Spleen (tissue), 11 donors: ENCODE measurements at regions not wholly inside any gene's neighbourhood (a gene's known extent, or its start where the extent isn't known, plus 50 kb on each side); places are given as distances from the start of the nearest gene placed in this dataset.
A peak's percentile ranks its signal among the peaks of the same experiment; 100 is the strongest.

ENCODE experiments used
- DNase-seq: peaks from one replicate; pipeline ENCODE4 v3.0.0-alpha.2; 2020
- H3K27ac ChIP-seq, 8 donors: fragments of 200-600 bp; sonication (generic) in 7 of 8; 1 replicate in 4 of 8; 2 replicates in 4 of 8; pipeline versions ENCODE4 v1.5.0 to v1.8.0; 2016 to 2021; ENCODE audit warnings: inconsistent platforms in 4 of 8, mild to moderate bottlenecking in 4 of 8, moderate library complexity in 1 of 8
- H3K27me3 ChIP-seq, 7 donors: fragments of 200-600 bp; sonication (generic) in 6 of 7; replicated peaks in 1 of 7; 1 replicate in 4 of 7; 2 replicates in 3 of 7; pipeline versions ENCODE4 v1.5.0 to v1.8.0; 2016 to 2021; ENCODE audit warnings: inconsistent platforms in 3 of 7, mild to moderate bottlenecking in 1 of 7
- H3K36me3 ChIP-seq, 6 donors: fragments of 200-600 bp; sonication (generic) in 5 of 6; 1 replicate in 4 of 6; 2 replicates in 2 of 6; pipeline versions ENCODE4 v1.5.0 to v1.8.0; 2016 to 2021; ENCODE audit warnings: inconsistent platforms in 2 of 6
- H3K4me1 ChIP-seq, 6 donors: fragments of 200-600 bp; sonication (generic) in 5 of 6; 1 replicate in 3 of 6; 2 replicates in 3 of 6; pipeline versions ENCODE4 v1.5.0 to v1.8.0; 2016 to 2021; ENCODE audit warnings: inconsistent platforms in 3 of 6
- H3K4me3 ChIP-seq, 8 donors: fragments of 200-600 bp; sonication (generic) in 7 of 8; 1 replicate in 4 of 8; 2 replicates in 4 of 8; pipeline versions ENCODE4 v1.5.0 to v1.8.0; 2016 to 2021; ENCODE audit warnings: inconsistent platforms in 4 of 8, mild to moderate bottlenecking in 4 of 8, moderate library complexity in 2 of 8
- H3K9me3 ChIP-seq, 8 donors: fragments of 200-600 bp; sonication (generic) in 7 of 8; 1 replicate in 4 of 8; 2 replicates in 4 of 8; pipeline versions ENCODE4 v1.5.0 to v1.8.0; 2016 to 2021; ENCODE audit warnings: inconsistent platforms in 4 of 8
- POLR2A ChIP-seq, 3 donors: fragments of 450-650 bp; IDR thresholded peaks; one replicate each; pipeline ENCODE4 v1.5.1; 2017; ENCODE audit warnings: antibody characterized with exemption in 3 of 3, mild to moderate bottlenecking in 1 of 3
- POLR2AphosphoS5 ChIP-seq, 3 donors: sonication (generic); formaldehyde crosslinking; IDR thresholded peaks; one replicate each; pipeline ENCODE4 v1.5.1; 2017; ENCODE audit warnings: antibody characterized with exemption in 3 of 3
- WGBS, 5 donors: extraction: QIAGEN DNeasy Blood & Tissue Kit in 3 of 5; methylation state at CpG; one replicate each; pipeline versions ENCODE4 v1.1.5 to v1.1.7; 2013 to 2018; 5-methylcytosine and 5-hydroxymethylcytosine counted together
- intact Hi-C: fragments of 100-400 bp; cut with DNase I; formaldehyde crosslinking; loops from one replicate; pipeline ENCODE4 v1.15.0; 2023; ENCODE audit warnings: low total_unique reads
- TF ChIP-seq, protein P1 (sequence below), 11 experiments: fragments of 200-600 bp in 7 of 11; fragments of 450-650 bp in 4 of 11; sonication (generic) in 4 of 11; IDR thresholded peaks in 8 of 11; conservative IDR thresholded peaks in 3 of 11; 1 replicate in 7 of 11; 2 replicates in 4 of 11; pipeline versions ENCODE4 v1.4.0 to v1.8.0; 2016 to 2021; ENCODE audit warnings: antibody characterized with exemption in 11 of 11, inconsistent platforms in 4 of 11, mild to moderate bottlenecking in 1 of 11
- donor health status: healthy with polysubstance abuse.
- donor health status: DM: no; HTN: no; CAD: no; lungs with moderate emphysema.
- donor health status: DM: no; HTN: no; CAD: no.
- donor health status: Bipolar disorder and iron deficiency.
- donor health status: healthy.
- donor health status: DM: no; HTN: no; CAD: no.
- donor health status: DM: yes; HTN: yes; CAD: no.

DNA sequence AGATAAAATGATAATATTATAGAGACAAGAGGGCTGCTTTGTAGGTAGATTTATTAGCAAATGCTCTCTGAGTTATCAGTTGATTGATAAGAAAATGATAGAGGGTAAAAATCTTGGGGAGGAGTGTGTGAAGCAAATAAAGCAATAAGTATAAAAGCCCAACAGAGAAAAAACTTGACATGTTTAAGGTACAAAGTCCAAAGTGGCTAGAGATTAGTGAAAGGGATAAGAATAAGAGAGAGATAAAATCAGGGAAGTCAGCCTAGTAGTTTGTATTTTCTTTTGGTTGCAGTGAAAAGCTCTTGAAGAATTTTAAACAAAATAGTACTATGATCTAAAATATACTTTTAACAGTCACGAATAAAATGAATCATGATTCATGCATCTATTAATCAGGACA, 246.2 kb upstream of the LRIG3 start:
- Histone ChIP-seq H3K4me1 (no peaks in the 10 kb centered on the region), H3K27me3 (peaks cover 0 to 7% (median 0%) of the 10 kb centered on the region in 7 donors), H3K36me3 (no peaks in the 10 kb centered on the region), H3K4me3 (no peak overlapping the region), H3K9me3 (no peaks in the 10 kb centered on the region), H3K27ac (no peak overlapping the region)
- intact Hi-C loops, result no loop called here
- 26 to 80% (median 42%) methylated on average over 1 of the region's 1 CpG for WGBS, 5 donors
- no peak for TF ChIP-seq POLR2AphosphoS5 (IDR thresholded peaks at IDR 0.05)
- no peak for TF ChIP-seq POLR2A (IDR thresholded peaks at IDR 0.05)
- TF ChIP-seq, protein P1, sequence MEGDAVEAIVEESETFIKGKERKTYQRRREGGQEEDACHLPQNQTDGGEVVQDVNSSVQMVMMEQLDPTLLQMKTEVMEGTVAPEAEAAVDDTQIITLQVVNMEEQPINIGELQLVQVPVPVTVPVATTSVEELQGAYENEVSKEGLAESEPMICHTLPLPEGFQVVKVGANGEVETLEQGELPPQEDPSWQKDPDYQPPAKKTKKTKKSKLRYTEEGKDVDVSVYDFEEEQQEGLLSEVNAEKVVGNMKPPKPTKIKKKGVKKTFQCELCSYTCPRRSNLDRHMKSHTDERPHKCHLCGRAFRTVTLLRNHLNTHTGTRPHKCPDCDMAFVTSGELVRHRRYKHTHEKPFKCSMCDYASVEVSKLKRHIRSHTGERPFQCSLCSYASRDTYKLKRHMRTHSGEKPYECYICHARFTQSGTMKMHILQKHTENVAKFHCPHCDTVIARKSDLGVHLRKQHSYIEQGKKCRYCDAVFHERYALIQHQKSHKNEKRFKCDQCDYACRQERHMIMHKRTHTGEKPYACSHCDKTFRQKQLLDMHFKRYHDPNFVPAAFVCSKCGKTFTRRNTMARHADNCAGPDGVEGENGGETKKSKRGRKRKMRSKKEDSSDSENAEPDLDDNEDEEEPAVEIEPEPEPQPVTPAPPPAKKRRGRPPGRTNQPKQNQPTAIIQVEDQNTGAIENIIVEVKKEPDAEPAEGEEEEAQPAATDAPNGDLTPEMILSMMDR (IDR thresholded peaks at IDR 0.05 in 8 of 11, conservative IDR thresholded peaks at IDR 0.05 in 3 of 11), result no peak
- DNase-seq, result no peak

DNA sequence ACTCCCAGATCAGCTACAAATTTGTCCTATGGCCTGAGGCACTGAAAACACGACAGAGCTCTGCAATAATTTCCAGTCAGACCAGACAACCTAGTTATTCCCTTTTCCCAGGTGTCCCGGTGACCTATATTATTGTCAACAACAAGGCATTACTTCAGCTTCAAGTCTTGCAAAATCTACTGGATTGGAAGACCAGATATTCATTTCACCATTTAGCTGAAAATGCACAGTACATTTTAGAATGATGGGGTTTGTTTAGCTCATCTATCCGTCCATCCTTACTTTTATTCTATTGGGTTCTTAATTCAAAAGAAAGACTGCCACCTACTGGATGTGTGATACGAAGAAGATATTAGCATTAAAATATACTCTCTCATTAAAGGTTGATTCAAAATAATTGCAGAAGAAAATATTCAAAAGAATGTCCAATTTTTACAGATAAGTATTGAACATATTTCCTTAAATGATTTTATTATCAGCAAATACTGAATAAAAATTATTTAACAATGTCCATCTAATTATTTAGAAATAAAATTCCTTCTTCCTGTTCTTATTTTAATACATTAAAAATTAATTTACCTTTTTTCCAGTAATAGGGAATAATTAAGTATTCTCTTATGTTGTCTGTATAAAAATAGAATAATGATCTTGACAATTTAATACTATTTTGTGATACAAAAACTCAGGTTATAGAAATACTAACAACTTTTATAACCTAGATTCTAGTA, 244.9 kb upstream of the LRIG3 start:
- no peaks in the 10 kb centered on the region for H3K4me1 ChIP-seq
- no peaks in the 10 kb centered on the region for H3K9me3 ChIP-seq
- H3K36me3 ChIP-seq, result no peaks in the 10 kb centered on the region
- intact Hi-C loops, result no loop called here
- H3K27me3 ChIP-seq, result peaks cover 0 to 7% (median 0%) of the 10 kb centered on the region in 7 donors
- H3K4me3 ChIP-seq, result no peak overlapping the region
- H3K27ac ChIP-seq, result no peak overlapping the region
- 35 to 42% (median 39%) methylated on average over 4 of the region's 4 CpGs for WGBS, 5 donors
- no peak for TF ChIP-seq POLR2AphosphoS5 (IDR thresholded peaks at IDR 0.05)
- TF ChIP-seq, protein P1 (IDR thresholded peaks at IDR 0.05 in 8 of 11, conservative IDR thresholded peaks at IDR 0.05 in 3 of 11), result peak in 6 of 11 experiments; percentile 12 to 38 (median 27)
- TF ChIP-seq POLR2A (IDR thresholded peaks at IDR 0.05), result no peak
- no peak for DNase-seq

DNA sequence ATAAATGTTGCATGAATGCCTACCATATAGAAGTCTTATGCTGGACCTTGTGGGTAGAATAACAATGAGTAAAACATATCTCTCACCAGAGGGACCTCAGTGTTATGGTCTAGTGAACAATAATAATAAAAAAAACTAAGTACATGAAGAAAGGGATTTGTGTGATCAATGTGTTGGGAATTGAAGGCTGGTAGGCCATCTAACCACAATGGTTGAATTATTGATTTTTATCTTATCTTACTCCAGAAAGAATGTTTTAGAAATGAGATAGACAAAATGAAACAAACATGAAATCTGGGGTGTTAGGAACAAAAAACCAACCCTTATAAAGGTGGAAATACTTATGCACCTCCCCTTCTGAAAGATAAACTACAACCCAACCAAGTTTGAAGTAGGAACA, 243.9 kb upstream of the LRIG3 start:
- no peaks in the 10 kb centered on the region for H3K4me1 ChIP-seq
- intact Hi-C loops, result no loop called here
- DNase-seq, result no peak
- no peak overlapping the region for H3K4me3 ChIP-seq
- no peak overlapping the region for H3K27ac ChIP-seq
- no peaks in the 10 kb centered on the region for H3K9me3 ChIP-seq
- TF ChIP-seq, protein P1 (IDR thresholded peaks at IDR 0.05 in 8 of 11, conservative IDR thresholded peaks at IDR 0.05 in 3 of 11), result no peak
- TF ChIP-seq POLR2AphosphoS5 (IDR thresholded peaks at IDR 0.05), result no peak
- H3K36me3 ChIP-seq, result no peaks in the 10 kb centered on the region
- peaks cover 0 to 7% (median 0%) of the 10 kb centered on the region in 7 donors for H3K27me3 ChIP-seq

DNA sequence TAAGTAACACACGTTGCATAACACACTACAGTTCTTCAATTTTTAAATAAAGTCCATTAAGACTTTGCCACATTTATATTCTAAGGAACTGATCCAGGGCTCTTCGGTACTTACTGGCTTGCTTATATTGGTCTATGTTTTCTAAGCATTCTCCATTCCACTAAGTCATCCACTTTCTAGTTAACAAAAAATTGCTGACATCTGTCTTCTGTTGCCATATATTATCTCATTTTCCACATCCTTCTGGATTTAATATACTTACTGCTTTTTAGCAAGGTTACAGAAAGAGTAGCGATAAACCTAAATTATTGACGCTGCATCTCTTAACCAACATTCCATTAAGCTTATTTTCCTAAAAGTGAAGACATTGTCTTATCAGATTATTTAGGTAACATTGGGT, 238.4 kb upstream of the LRIG3 start:
- WGBS, 5 donors, result 82 to 94% (median 92%) methylated on average over 4 of the region's 4 CpGs
- DNase-seq, result no peak
- TF ChIP-seq POLR2AphosphoS5 (IDR thresholded peaks at IDR 0.05), result no peak
- TF ChIP-seq POLR2A (IDR thresholded peaks at IDR 0.05), result no peak
- TF ChIP-seq, protein P1 (IDR thresholded peaks at IDR 0.05 in 8 of 11, conservative IDR thresholded peaks at IDR 0.05 in 3 of 11), result no peak
- H3K4me3 ChIP-seq, result no peak overlapping the region
- intact Hi-C loops, result no loop called here
- no peak overlapping the region for H3K27ac ChIP-seq
- no peaks in the 10 kb centered on the region for H3K4me1 ChIP-seq
- no peaks in the 10 kb centered on the region for H3K36me3 ChIP-seq
- peaks cover 0 to 26% (median 4%) of the 10 kb centered on the region in 8 donors for H3K9me3 ChIP-seq
- no peaks in the 10 kb centered on the region for H3K27me3 ChIP-seq
